DMS79 treated with DMSO at 0.1 percent for 48 hours (cell line): ENCODE measurements at regions not wholly inside any gene's neighbourhood (a gene's known extent, or its start where the extent isn't known, plus 50 kb on each side); places are given as distances from the start of the nearest gene placed in this dataset.

Source experiments
- DNase-seq: peaks from one replicate; lab custom pipeline; 2025; lab: John Stamatoyannopoulos, UW

DNA sequence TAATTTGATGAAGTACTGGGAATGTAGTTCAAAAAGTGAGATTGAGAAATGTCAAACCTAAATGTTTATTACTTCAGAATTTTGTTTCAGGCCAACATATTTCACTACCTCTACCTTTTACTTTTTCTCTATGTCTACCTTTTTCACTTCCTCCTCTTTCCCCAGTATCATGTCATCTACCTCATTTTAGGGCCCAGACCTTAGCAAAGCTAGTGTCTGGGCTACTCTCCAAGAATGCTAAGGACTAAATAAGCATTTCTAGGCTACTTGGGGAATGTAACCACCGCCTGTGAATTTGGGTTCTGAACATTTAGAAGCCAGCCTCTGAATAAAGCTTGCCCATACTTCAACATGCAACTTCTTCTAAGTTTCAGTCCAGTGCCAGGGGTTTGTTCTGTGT lies 330.4 kb downstream of the SLC4A3 start:
- no peak for DNase-seq

GRCh38 chr2:219958941-219959340 lies 331.5 kb downstream of the SLC4A3 start:
- DNase-seq = no peak

GRCh38 chr2:219959471-219959870 lies 332.0 kb downstream of the SLC4A3 start:
- no peak for DNase-seq

- DNase-seq = no peak
These were observed 334.6 kb downstream of the SLC4A3 start for GRCh38 chr2:219961947-219962498.

GRCh38 chr2:219962801-219963200 lies 335.4 kb downstream of the SLC4A3 start:
- no peak for DNase-seq

GRCh38 chr2:219965287-219966194 lies 338.1 kb downstream of the SLC4A3 start:
- DNase-seq = no peak

DNA sequence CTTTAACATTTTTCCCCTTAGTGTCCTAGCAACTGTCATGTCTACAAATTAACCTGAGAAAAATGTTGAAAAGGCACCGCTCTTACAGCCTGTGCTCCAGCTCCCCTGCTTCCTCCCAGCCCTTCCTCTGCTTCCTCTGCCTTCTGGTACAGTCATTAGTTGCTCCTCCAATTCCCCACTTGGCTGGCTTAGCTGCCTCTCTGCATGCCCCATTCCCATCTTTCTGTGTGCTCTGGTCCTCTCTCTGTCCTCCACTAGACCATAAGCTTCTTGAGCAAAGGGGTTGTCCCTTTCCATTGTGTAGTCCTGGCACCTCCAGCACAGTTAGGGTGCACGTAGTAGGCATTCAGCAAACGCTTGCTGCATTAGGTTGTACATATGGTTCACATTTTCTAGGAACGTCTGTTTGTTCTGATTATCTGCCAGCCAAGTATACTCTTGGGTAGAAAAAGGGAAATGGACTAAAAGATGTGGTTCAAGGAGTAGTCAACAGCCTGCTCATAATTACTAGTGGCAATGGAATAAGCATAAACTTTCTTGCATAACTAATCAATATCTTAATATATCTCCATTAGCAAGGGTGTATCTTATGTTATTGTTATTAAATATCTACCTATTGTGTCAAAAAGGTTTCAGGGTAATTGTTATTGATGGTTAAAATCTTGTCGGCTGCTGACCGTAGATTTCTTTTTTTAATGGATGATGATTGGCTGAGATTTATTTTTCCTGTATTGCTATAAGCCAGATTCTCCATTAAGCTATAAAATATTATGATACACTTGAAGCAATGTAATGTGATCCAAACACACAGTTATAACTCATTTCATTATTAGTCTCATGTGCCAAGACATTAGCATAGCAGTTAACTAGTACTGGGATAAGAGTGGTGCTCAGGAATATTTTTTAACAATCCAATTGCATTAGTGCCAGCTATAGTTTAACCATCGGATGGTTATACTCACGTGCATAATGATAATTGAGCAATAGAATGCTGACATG lies 340.1 kb downstream of the SLC4A3 start:
- DNase-seq = no peak

- DNase-seq = no peak
These were observed 341.4 kb downstream of the SLC4A3 start for GRCh38 chr2:219968685-219969345.

DNA sequence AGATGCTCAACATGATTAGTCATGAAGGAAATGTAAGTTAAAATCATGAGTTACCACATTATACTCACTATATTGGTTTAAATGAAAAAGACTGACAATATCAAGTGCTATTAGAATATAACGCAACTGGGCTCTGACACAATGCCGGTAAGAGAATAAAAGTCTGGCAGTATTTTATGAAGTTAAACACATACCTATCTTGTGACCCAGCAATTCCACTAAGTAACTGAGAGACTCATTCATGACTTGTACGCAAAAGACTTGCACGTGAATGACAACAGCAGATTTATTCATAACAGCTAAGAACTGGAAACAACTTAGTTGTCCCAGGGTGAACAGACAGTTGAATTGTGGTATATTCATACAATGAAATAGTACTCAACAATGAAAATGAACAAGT lies 342.1 kb downstream of the SLC4A3 start:
- no peak for DNase-seq

- DNase-seq = no peak
These were observed 345.7 kb downstream of the SLC4A3 start for GRCh38 chr2:219973136-219973535.

DNA sequence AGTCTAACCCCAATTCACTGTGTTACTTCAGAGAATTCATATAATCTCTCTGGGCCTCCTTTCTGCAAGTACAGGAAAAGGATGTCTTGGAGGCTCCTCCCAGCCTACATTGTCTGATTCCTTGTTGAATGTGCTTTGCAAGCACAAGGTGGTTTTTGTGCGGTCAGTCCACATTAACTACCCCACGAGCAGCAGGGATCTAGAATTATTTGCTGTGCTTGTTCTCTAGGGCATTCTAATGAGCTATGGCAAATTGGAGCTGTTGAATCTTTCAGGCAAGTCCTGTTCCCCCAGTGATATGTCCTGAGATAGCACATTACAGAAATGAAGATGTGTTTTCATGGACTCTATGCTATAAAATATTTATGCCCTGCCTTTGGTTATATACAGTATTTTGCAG lies 349.4 kb downstream of the SLC4A3 start:
- no peak for DNase-seq

DNA sequence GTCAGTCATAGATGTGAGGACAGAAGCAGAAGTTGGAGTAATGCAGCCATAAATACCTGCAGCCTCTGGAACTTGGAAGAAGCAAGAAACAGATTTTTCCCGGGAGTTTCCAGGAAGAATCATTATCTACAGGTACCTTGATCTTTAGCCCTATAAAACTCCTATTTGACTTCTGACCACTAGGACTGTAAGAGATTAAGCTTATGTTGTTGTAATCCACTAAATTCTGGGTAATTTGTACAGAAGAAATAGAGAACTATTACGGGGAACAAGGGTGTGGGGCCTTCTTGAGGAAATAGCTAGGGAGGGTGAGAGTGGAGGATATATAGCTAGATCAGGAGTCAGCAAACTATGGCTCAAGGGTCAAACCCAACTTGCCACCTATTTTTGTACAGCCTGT lies 353.2 kb downstream of the SLC4A3 start:
- no peak for DNase-seq

DNA sequence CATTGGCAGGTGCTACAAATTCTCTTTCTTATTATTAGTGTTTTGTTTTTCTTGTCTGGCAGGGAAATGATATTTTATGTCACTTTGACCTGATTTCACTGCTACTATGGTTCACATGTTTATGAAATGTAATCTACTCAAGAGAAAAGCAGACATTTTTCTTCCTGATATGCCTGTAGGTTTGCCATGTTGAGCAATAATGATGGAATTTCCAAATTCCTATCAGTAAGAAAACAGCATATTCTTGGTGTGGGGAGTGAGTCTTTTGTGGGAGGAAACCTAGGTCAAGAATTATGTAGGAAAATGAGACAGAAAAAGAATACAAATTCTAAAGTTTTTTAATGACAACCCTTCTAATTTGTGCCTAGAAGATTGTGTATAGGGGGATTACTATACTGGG lies 356.4 kb downstream of the SLC4A3 start:
- DNase-seq = no peak

DNA sequence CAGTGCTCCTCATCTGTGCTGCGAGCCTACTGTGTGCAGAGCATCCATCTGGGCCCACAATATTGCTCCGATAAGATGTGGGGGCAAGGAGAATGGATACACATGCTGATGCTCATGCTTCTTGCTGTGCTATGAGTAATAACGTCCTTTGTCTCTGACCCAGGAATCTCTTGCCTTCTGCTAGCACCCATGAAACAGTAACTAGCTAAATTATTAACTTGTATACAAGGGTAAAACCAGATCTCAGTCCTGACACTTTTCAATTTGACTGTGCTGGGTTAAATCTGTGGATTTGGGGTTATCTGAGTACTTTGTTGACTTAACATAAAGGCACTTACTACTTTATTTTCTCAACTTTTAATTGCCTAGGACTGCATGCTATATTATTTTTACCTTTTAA lies 357.6 kb downstream of the SLC4A3 start:
- DNase-seq = no peak

GRCh38 chr2:219987830-219988229 lies 360.4 kb downstream of the SLC4A3 start:
- DNase-seq = no peak

DNA sequence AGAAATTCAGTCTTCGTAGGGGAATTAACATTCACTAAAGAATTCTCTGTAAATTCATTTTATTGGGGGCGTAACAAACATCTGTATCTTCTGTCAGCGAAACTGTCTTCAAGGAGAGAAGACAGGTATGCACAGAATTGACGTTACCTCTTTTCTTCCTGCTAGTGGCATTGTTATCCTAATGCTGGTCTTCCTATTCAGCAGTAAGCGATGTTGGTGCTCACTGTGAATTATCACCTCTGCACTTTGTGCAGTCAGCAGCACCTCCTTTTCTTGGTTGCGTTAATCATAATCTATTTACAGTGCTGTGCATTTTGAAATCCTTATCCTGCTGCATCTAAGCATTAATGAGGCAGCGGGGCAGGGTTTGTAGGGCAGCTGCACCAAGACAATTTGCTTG lies 362.3 kb downstream of the SLC4A3 start:
- no peak for DNase-seq

- DNase-seq = no peak
These were observed 363.7 kb downstream of the SLC4A3 start for GRCh38 chr2:219991116-219991515.

- no peak for DNase-seq
These were observed 368.0 kb downstream of the SLC4A3 start for GRCh38 chr2:219995399-219995798.

DNA sequence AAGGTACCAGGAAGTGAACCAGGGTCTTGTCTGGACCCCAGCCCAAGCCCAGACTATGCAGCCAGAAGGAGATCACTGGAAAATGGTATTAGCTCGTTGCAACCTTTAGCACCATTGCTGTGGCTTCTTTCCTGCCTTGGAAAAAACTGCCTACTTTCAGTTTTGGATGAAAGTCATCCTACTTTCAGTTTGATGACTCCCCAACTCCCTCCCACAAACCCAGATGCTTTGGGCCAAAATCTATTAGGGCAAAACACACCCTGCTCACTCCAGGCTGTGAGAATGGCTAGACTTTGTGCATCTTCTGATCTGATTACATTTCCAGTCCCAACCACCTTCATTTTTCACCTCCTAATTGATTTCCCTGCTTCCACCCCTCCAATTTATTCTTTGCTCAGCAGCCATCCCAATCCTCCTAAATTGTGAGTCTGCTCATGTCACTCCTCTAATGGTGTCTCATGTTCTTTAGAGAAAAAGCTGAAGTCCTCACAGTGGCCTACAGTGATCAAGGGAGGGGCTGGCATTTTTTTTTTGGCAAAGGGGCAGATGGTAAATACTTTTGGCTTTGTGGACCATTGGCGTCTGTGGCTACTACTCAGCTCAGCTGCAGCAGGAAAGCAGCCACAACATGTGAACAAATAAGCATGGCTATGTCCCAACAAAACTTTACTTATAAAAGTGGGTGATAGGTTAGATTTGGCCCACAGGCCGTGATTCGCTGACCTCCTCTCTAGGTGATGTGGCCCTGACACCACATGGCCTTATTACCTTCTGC lies 368.7 kb downstream of the SLC4A3 start:
- no peak for DNase-seq

GRCh38 chr2:219997341-219997851 lies 370.0 kb downstream of the SLC4A3 start:
- peak; percentile 6 for DNase-seq

GRCh38 chr2:219998107-219998506 lies 370.7 kb downstream of the SLC4A3 start:
- DNase-seq = no peak
